GM19025 (cell line): ENCODE measurements at regions not wholly inside any gene's neighbourhood (a gene's known extent, or its start where the extent isn't known, plus 50 kb on each side); places are given as distances from the start of the nearest gene placed in this dataset.
"Not testable (repeated sequence)": the region's sequence is repeated elsewhere in the genome, so short reads cannot be mapped to it uniquely, and the experiment has no call there.

Experiments
- ATAC-seq: cut with Tn5 transposase; IDR thresholded peaks from one replicate; pipeline ENCODE4 v1.9.1; 2021; ENCODE audit warnings: mild to moderate bottlenecking, low read depth, moderate library complexity; ENCODE audit not compliant: unreplicated experiment

DNA sequence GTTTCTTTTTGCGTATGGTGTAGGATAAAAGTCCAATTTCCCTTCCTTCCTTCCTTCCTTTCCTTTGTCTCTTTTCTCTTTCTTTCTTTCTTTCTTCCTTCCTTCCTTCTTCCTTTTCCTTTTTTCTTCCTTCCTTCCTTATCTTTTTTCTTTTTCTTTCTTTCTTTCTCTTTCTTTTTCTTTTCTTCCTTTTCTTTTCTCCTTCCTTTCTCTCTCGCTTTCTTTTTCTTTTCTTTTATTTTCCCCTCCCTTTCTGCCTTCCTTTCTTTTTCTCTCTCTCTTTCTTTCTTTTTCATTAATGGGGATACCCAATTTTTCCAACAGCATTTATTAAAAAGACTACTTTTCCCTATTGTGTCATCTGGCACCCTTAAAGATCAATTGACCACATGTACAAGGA lies 1359.7 kb downstream of the FAM181B start:
- no peak for ATAC-seq

DNA sequence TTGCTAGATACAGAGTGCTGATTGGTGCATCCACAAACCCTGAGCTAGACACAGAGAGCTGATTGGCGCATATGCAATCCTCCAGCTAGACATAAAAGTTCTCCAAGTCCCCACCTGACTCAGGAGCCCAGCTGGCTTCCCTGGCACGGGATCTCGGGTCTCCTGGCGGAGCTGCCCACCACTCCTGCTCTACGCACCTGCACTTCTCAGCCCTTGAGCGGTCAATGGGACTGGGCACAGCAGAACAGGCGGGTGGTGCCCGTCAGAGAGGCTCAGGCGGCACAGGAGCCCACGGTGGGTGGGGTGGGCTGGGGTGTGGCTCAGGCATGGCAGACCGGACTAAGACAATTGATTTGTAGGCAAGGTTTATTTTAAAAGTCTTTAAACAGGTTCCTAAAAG lies 1365.5 kb downstream of the FAM181B start:
- ATAC-seq = no peak

DNA sequence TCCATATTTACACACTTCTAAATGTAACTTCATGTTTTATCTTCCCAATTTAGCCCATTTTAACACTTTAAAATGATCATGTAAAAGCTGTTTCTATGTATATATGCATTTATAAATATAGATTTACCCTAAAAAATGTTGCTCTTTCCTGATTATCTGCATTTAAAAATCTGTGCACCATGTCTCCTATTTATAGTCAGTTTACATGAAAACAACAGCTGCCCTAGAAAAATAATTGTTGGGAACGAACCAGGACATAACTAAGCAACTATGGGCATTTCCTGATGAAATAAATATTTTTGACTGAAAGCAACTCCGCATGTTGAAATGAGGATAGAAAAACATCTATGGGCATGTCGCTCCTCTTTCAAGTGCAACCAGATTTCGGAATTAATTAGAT lies 1368.2 kb downstream of the FAM181B start:
- no peak for ATAC-seq

DNA sequence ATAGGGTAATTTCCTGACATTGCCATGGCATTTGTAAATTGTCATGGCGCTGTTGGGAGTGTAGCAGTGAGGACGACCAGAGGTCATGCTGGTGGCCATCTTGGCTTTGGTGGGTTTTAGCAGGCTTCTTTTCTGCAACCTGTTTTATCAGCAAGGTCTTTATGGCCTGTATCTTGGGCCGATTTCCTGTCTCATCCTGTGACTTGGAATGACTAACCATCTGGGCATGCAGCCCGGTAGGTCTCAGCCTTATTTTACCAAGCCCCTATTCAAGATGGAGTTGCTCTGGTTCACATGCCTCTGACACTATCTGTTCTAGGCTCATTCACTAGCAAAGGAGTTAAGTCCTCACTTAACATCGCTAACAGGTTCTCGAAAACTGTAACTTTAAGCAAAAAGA lies 1374.2 kb downstream of the FAM181B start:
- no peak for ATAC-seq

GRCh38 chr11:81345609-81346008 lies 1388.1 kb downstream of the FAM181B start:
- ATAC-seq = no peak

DNA sequence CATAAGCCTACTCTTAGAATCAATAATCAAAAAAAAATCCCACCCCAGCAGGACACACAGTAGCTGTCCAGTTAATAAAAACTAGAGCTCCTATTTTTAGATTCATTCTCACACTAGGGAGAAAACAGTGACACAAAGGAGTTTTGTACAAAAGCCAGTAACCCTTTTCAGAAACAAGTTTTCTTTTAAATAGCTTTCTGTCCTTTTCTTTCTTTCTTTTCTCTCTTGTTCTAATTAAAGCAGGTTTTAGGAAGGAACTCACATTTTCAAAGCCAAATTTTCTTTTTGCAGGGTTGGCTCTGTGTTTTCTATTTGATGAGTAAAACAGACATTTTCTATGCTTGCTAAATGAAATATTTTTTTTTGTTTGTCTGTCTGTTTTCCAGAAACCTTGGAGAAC lies 1390.7 kb downstream of the FAM181B start:
- no peak for ATAC-seq

GRCh38 chr11:81340225-81340624 lies 1393.4 kb downstream of the FAM181B start:
- ATAC-seq = no peak

DNA sequence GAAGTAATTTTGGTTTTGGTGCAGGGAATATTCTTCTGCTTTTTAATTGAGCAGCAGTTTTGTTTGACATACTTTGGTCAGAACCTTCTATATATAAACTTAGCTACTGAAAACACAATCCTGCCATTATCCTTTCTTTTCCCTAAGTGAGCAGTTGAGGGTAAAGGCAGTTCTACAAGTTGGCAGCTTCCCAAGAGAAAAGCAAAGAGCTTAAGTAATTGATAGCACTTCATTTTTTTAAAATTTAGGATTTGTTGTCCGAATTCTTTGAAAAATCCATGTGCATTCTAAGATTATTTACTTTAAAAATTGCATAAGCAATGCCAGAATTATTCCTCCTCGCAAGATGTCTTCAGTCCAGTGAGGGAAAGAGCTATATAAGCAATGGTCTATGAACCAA lies 1394.1 kb downstream of the FAM181B start:
- ATAC-seq = no peak

- ATAC-seq = no peak
Observed at GRCh38 chr11:81337756-81338155, 1395.9 kb downstream of the FAM181B start.

GRCh38 chr11:81332276-81332675 lies 1401.4 kb downstream of the FAM181B start:
- ATAC-seq = no peak

- no peak for ATAC-seq
Observed at GRCh38 chr11:81331611-81332235, 1401.9 kb downstream of the FAM181B start.

- ATAC-seq = no peak
Observed at GRCh38 chr11:81331088-81331487, 1402.6 kb downstream of the FAM181B start.

DNA sequence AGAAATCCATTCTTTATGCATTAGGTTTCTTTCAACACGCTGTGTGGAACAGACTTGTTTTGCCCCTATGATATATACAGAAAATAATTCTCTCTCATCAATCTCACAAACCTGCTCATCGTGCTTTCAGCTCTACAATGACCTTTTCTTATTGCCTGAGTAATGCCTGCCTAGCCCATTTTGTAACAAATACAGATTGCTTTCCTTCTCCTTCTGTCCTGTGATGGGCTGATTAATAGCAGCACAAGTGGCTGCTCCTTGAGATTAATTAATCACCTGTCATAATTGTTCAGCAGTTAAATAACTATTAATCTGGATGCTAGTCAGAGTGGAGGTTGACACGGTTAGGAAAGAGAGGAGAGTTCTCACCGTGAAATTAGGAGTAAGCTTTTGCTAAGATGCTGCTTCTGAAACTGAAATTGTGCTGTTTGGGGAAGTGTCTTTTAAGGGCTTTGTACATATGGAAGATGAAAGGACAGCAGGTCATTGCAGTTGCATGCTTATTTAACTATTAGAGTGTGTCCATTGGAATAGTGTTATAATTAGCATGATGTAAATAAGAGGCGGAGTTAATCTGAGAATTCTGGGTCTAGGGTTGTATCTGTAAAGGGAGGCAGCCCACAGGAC lies 1430.5 kb downstream of the FAM181B start:
- ATAC-seq = no peak

DNA sequence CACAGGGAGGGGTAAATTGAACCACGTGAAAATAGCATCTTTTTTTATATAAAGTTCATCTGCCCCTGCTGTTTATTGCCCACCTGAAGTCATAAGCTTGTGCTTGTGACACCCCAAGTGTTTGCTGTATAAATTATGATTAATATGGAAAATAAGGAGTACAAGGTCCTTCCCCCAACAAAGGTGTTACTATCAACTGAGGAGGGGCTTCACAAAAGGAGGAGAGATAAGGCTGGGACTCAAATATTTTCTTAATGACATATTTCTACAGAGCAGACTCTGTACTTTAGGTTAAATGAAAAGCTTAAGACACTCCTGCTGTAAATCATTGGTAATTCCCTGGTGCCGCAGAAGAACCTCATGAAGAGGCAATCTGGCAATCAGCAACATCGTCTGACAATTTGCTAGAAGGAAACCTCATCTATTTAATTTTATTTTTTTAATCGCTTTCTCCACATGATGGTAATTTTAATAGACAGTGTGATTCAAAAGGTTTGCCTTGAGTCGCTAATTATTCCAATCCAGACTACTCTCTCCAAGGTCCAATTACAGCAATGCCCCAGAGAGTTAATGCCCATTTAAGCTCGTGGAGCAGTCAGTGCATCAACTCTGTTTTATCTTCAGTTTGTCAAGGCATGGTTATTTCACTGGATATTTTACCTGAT lies 1432.4 kb downstream of the FAM181B start:
- ATAC-seq = no peak

- ATAC-seq = no peak
Observed at GRCh38 chr11:81286959-81287358, 1446.7 kb downstream of the FAM181B start.

DNA sequence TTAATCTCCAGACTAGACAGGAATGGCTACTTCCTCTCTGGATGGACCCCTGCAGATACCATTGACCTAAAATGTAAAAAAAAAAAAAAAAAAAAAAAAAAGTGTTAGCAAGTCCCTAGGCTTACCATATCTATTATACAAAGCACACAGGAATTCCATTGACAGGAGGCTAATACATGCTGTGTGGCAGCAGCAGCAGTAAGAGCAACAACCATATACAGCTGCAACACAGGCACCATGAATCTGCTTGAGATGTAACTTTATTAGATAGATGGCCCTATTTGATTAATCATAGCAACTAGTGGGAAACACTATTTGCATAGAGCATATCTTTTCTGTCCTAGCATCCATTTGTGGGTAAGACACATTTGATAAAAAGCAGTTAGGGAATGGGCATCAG lies 1447.1 kb downstream of the FAM181B start:
- no peak for ATAC-seq

- not testable (repeated sequence) for ATAC-seq
Observed at GRCh38 chr11:81280228-81280627, 1453.4 kb downstream of the FAM181B start.

DNA sequence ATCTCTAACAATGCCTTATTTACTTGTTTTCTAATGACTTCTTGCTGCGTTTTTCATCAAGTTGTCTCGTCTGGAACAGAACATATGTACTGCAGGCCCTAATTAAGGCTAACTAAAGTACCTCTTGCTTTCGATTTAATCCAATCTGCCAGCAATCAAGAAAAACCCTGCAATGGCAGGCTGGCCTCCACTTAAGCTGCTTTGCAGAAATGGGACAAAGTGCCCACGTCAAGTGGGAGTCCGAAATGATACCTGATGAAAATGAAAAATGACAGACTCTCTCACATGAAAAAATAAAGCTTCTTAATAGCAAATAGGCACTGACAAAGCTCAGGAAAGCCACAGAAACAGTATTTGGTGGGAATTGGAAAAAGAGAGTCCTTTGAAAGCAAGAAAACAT lies 1454.7 kb downstream of the FAM181B start:
- no peak for ATAC-seq

DNA sequence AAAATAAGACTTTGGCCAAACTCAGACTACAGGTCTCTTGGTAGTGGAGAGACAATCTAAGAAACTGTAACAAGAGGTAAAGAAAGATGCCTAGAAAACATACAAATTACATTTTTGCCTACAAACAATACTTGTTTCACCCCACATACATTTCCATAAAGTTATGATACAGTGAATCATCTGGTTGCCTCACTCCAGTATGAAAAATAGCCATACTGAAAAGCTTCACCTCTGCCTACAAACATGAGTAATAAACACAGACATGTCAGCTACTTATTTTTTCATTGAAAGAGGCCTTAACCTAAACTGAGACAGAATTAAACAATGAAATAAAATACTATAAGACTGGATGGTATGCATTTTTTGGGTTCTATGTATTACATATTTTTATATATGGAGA lies 1463.0 kb downstream of the FAM181B start:
- no peak for ATAC-seq

DNA sequence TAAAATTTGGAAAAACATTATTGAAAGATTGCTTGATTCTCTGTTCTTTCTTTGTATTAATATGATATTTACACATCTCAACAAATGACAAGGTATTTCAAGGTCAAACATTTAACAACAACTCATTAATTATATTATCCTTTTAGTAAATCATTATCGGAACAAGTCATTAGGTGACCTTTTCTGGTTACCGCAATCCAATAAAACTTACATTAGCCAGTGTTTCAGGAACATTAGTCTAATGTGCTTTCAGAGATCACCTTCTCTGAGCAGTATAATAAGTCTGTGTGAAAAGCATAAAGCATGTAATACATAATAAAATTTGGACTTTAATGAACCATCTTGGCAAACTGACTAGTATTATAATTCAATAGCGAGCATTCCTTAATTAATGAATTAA lies 1466.4 kb downstream of the FAM181B start:
- no peak for ATAC-seq

DNA sequence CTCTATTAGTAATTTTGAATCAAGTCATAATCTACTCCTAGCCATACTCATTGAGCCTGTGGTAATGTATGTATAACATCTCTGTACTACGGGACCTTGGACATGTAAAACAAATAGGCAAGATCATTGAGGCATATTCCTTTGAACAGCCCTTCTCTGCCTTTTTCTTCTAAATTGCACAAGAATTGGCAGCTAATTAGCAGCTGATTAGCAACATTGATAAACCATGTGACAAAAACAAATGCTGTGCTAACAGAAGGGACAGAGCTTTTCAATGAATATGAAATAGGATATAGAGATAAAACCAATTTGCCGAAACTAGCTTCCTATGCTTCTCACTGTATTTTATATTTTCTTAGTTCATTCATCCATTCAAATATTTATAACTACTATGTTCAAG lies 1474.2 kb downstream of the FAM181B start:
- no peak for ATAC-seq

DNA sequence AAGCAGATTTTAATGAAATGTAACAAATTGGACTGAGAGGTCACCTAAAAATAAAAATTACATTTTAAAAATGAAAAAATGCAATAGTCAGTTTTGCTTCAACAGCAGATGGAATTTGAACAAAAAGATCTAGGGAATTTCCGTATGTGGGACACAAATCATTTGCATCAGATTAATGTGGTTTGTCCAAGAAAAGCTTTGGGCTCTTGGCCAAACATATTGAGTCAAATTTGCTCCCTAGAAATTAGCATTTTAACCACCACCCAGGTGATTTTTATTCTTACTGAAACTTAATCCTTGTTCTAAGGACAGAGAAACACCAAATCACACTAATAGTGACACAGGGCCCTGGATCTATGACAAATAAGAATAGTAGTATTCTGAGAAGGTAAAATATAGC lies 1477.8 kb downstream of the FAM181B start:
- no peak for ATAC-seq
